H1 (cell line): ENCODE measurements at regions not wholly inside any gene's neighbourhood (a gene's known extent, or its start where the extent isn't known, plus 50 kb on each side); places are given as distances from the start of the nearest gene placed in this dataset.

Experiments
- CTCF ChIA-PET: fragments of 300-600 bp; sonication (Branson Sonifier 250); formaldehyde crosslinking; loops from one replicate; lab custom pipeline; 2021; ENCODE audit not compliant: partially characterized antibody; lab: Charles Lee
- POLR2A ChIA-PET: fragments of 300-600 bp; sonication (Branson Sonifier 250); formaldehyde crosslinking; loops from one replicate; lab custom pipeline; 2021; ENCODE audit warnings: inconsistent platforms; ENCODE audit not compliant: partially characterized antibody; lab: Charles Lee
- DNase-seq, 2 experiments: peaks; one replicate each; pipeline versions ENCODE4 v3.0.0 to v3.0.0-alpha.2; 2010 to 2022; ENCODE audit warnings: low spot score in 2 of 2, low read depth in 1 of 2, mixed read lengths in 1 of 2
- FAIRE-seq: peaks from 2 replicates; lab custom pipeline; 2011; peaks lifted over from hg19 to GRCh38; lab: Jason Lieb, UNC
- H2AFZ ChIP-seq: 2 replicates; pipeline ENCODE4 v1.8.1; 2012; ENCODE audit warnings: low read length, inconsistent platforms
- H2AK5ac ChIP-seq: 2 replicates; pipeline ENCODE4 v1.6.1; 2013; ENCODE audit warnings: low read depth, low read length
- H2BK120ac ChIP-seq: replicated peaks from 2 replicates; pipeline ENCODE3; 2013; ENCODE audit warnings: low read depth, low read length, inconsistent platforms
- H2BK12ac ChIP-seq: 2 replicates; pipeline ENCODE4 v1.6.1; 2013; ENCODE audit warnings: low read depth, low read length
- H2BK15ac ChIP-seq: 2 replicates; pipeline ENCODE4 v1.6.1; 2013; ENCODE audit warnings: low read length
- H2BK20ac ChIP-seq: 2 replicates; pipeline ENCODE4 v1.6.1; 2013; ENCODE audit warnings: low read length
- H2BK5ac ChIP-seq: 2 replicates; pipeline ENCODE4 v1.6.1; 2013; ENCODE audit warnings: low read depth, low read length
- H3K14ac ChIP-seq: 2 replicates; pipeline ENCODE4 v1.6.1; 2013; ENCODE audit warnings: inconsistent platforms; ENCODE audit not compliant: insufficient read length
- H3K18ac ChIP-seq: 2 replicates; pipeline ENCODE4 v1.6.1; 2013; ENCODE audit warnings: low read length; ENCODE audit errors: extremely low read depth
- H3K23ac ChIP-seq: 2 replicates; pipeline ENCODE4 v1.6.1; 2013; ENCODE audit warnings: inconsistent platforms; ENCODE audit not compliant: insufficient read length
- H3K23me2 ChIP-seq: 2 replicates; pipeline ENCODE4 v1.6.1; 2013; ENCODE audit warnings: low read depth, low read length
- H3K27ac ChIP-seq: 2 replicates; pipeline ENCODE4 v1.6.1; 2011; ENCODE audit warnings: low read depth, low read length, inconsistent platforms
- H3K27me3 ChIP-seq, 4 experiments: replicated peaks in 1 of 4; 1 replicate in 1 of 4; 2 replicates in 3 of 4; pipeline versions ENCODE4 v1.6.1 to v1.8.1; 2011 to 2013; ENCODE audit warnings: low read length in 3 of 4, mild to moderate bottlenecking in 3 of 4, inconsistent platforms in 2 of 4, mixed read lengths in 2 of 4, moderate library complexity in 1 of 4; ENCODE audit not compliant: control insufficient read depth in 3 of 4, insufficient read depth in 3 of 4; ENCODE audit errors: extremely low read depth in 1 of 4
- H3K36me3 ChIP-seq, 4 experiments: 2 replicates each; pipeline versions ENCODE4 v1.6.1 to v1.8.1; 2011 to 2013; ENCODE audit warnings: mild to moderate bottlenecking in 4 of 4, low read length in 3 of 4, moderate library complexity in 2 of 4, control low read depth in 1 of 4, inconsistent platforms in 1 of 4; ENCODE audit not compliant: insufficient read depth in 4 of 4, control insufficient read depth in 2 of 4
- H3K4ac ChIP-seq: replicated peaks from 2 replicates; pipeline ENCODE3; 2013; ENCODE audit warnings: low read length, low read depth, mixed read lengths, inconsistent platforms; ENCODE audit not compliant: insufficient read length
- H3K4me1 ChIP-seq, 4 experiments: replicated peaks in 1 of 4; 1 replicate in 1 of 4; 2 replicates in 3 of 4; pipeline versions ENCODE4 v1.6.1 to v1.8.1; 2011 to 2013; ENCODE audit warnings: low read length in 3 of 4, inconsistent platforms in 2 of 4, mixed read lengths in 1 of 4; ENCODE audit not compliant: insufficient read depth in 4 of 4, control insufficient read depth in 3 of 4
- H3K4me2 ChIP-seq, 2 experiments: 2 replicates each; pipeline versions ENCODE4 v1.6.1 to v1.8.1; 2011 to 2013; ENCODE audit warnings: low read depth in 2 of 2, low read length in 2 of 2, control low read depth in 1 of 2, inconsistent platforms in 1 of 2, mild to moderate bottlenecking in 1 of 2; ENCODE audit not compliant: insufficient read depth in 1 of 2
- H3K4me3 ChIP-seq, 4 experiments: fragments of 200-600, 300-600 bp in 1 of 4; sonication (generic), shearing (Covaris generic), sonication (Bioruptor Twin) in 1 of 4; 2 replicates each; pipeline versions ENCODE4 v1.5.1 to v1.8.1; 2011 to 2016; ENCODE audit warnings: low read length in 4 of 4, low read depth in 3 of 4, control low read depth in 2 of 4, inconsistent platforms in 2 of 4, mild to moderate bottlenecking in 2 of 4, mixed read lengths in 1 of 4, moderate library complexity in 1 of 4; ENCODE audit not compliant: insufficient read depth in 2 of 4; ENCODE audit errors: extremely low read depth in 1 of 4
- H3K56ac ChIP-seq: replicated peaks from 2 replicates; pipeline ENCODE3; 2013; ENCODE audit warnings: low read depth, mild to moderate bottlenecking, mixed read lengths, low read length, inconsistent platforms; ENCODE audit not compliant: insufficient read length
- H3K79me1 ChIP-seq: 2 replicates; pipeline ENCODE4 v1.6.1; 2013; ENCODE audit warnings: low read depth, low read length, control low read depth
- H3K79me2 ChIP-seq, 2 experiments: 2 replicates each; pipeline versions ENCODE4 v1.6.1 to v1.8.1; 2012 to 2013; ENCODE audit warnings: low read length in 2 of 2, mild to moderate bottlenecking in 2 of 2, inconsistent platforms in 1 of 2; ENCODE audit not compliant: insufficient read depth in 2 of 2, control insufficient read depth in 1 of 2
- H3K9ac ChIP-seq, 4 experiments: replicated peaks in 1 of 4; 1 replicate in 1 of 4; 2 replicates in 3 of 4; pipeline versions ENCODE4 v1.6.1 to v1.8.1; 2011 to 2013; ENCODE audit warnings: low read depth in 3 of 4, low read length in 3 of 4, control low read depth in 2 of 4, mild to moderate bottlenecking in 2 of 4, moderate library complexity in 2 of 4, inconsistent platforms in 1 of 4; ENCODE audit errors: extremely low read depth in 1 of 4
- H3K9me3 ChIP-seq, 2 experiments: 2 replicates each; pipeline versions ENCODE4 v1.6.1 to v1.8.1; 2012 to 2013; ENCODE audit warnings: mild to moderate bottlenecking in 2 of 2, moderate library complexity in 2 of 2, control low read depth in 1 of 2, inconsistent platforms in 1 of 2, low read depth in 1 of 2, low read length in 1 of 2, mixed read lengths in 1 of 2; ENCODE audit not compliant: insufficient read depth in 2 of 2
- H4K20me1 ChIP-seq, 2 experiments: replicated peaks in 1 of 2; 2 replicates each; pipeline versions ENCODE3 to v1.8.1; 2011 to 2013; ENCODE audit warnings: inconsistent platforms in 2 of 2, low read length in 2 of 2, mild to moderate bottlenecking in 1 of 2; ENCODE audit not compliant: insufficient read depth in 2 of 2, control insufficient read depth in 1 of 2
- H4K5ac ChIP-seq: 2 replicates; pipeline ENCODE4 v1.6.1; 2013; ENCODE audit warnings: low read length, low read depth, mixed read lengths, inconsistent platforms; ENCODE audit not compliant: insufficient read length
- H4K8ac ChIP-seq: 2 replicates; pipeline ENCODE4 v1.8.0; 2013; ENCODE audit warnings: mild to moderate bottlenecking, moderate library complexity, low read length, inconsistent platforms; ENCODE audit not compliant: insufficient read depth; ENCODE audit errors: extremely low read depth
- H4K91ac ChIP-seq: replicated peaks from 2 replicates; pipeline ENCODE3; 2013; ENCODE audit warnings: low read length, mixed read lengths, inconsistent platforms; ENCODE audit not compliant: insufficient read length
- CTBP2 ChIP-seq: IDR thresholded peaks from 2 replicates; pipeline ENCODE4 v1.7.0; 2011; ENCODE audit warnings: borderline replicate concordance, mild to moderate bottlenecking, moderate library complexity, mixed read lengths, low read length; ENCODE audit not compliant: insufficient read depth, insufficient read length
- E2F6 ChIP-seq: IDR thresholded peaks from 2 replicates; pipeline ENCODE4 v1.6.1; 2012; ENCODE audit warnings: inconsistent platforms
- HDAC2 ChIP-seq, 2 experiments: fragments of 300-600 bp in 1 of 2; sonication (generic) in 1 of 2; IDR thresholded peaks; 2 replicates each; pipeline ENCODE4 v1.6.1; 2011 to 2012; ENCODE audit warnings: low read depth in 2 of 2, low read length in 2 of 2, mild to moderate bottlenecking in 2 of 2, moderate library complexity in 2 of 2, borderline replicate concordance in 1 of 2, inconsistent platforms in 1 of 2
- KDM1A ChIP-seq: fragments of 200-600, 300-600 bp; sonication (generic); IDR thresholded peaks from 2 replicates; pipeline ENCODE4 v1.7.1; 2016; ENCODE audit warnings: mild to moderate bottlenecking, low read length, borderline replicate concordance
- MAFK ChIP-seq: IDR thresholded peaks from 2 replicates; pipeline ENCODE4 v1.6.1; 2012; ENCODE audit warnings: low read depth, mild to moderate bottlenecking, improper control_type of control experiment, low read length
- PHF8 ChIP-seq: fragments of 200-600 bp; sonication (generic); conservative IDR thresholded peaks from 2 replicates; pipeline ENCODE4 v1.7.1; 2012; ENCODE audit warnings: low read depth, mild to moderate bottlenecking, inconsistent platforms, low read length, moderate library complexity
- RBBP5 ChIP-seq: IDR thresholded peaks from 2 replicates; pipeline ENCODE4 v1.7.1; 2012; ENCODE audit warnings: low read depth, mild to moderate bottlenecking, inconsistent platforms, low read length, moderate library complexity, borderline replicate concordance
- RFX5 ChIP-seq: IDR thresholded peaks from 2 replicates; pipeline ENCODE4 v1.6.1; 2011; ENCODE audit warnings: low read depth, low read length, improper control_type of control experiment, borderline replicate concordance
- SIRT6 ChIP-seq: IDR thresholded peaks from one replicate; pipeline ENCODE4 v1.7.1; 2012; ENCODE audit warnings: low read length, inconsistent platforms
- SP1 ChIP-seq: IDR thresholded peaks from 2 replicates; pipeline ENCODE4 v1.6.1; 2011; ENCODE audit warnings: low read depth, low read length
- WGBS, 2 experiments: shearing (Covaris generic) in 1 of 2; methylation state at CpG; one replicate each; pipeline versions ENCODE4 v1.1.6 to v1.1.7; 2013 to 2015; ENCODE audit warnings: low lambda C conversion rate in 2 of 2, mixed read lengths in 2 of 2, inconsistent platforms in 1 of 2, low coverage in 1 of 2, missing lambda C conversion rate in 1 of 2; ENCODE audit not compliant: insufficient replicate concordance in 2 of 2, insufficient coverage in 1 of 2, insufficient read length in 1 of 2; ENCODE audit errors: extremely low coverage in 1 of 2, missing lambda C conversion rate in 1 of 2; 5-methylcytosine and 5-hydroxymethylcytosine counted together

GRCh38 chr22:42214633-42215415 lies 55.6 kb downstream of the TCF20 start:
- Histone ChIP-seq H2BK5ac (no peak overlapping the region; the same call in 1 of the 2 replicates), H3K4ac (no peak overlapping the region), H2BK20ac (no peak overlapping the region), H3K27me3 (no peaks in the 10 kb centered on the region), H3K9ac (no peak overlapping the region), H4K91ac (no peak overlapping the region), H4K8ac (peak overlapping the region; percentile 19; the same call in 1 of the 2 replicates), H2BK12ac (no peak overlapping the region), H2AK5ac (no peak overlapping the region), H2AFZ (no peak overlapping the region), H4K5ac (no peak overlapping the region), H3K23me2 (no peaks in the 10 kb centered on the region), H3K4me2 (no peak overlapping the region), H3K9me3 (no peaks in the 10 kb centered on the region), H3K27ac (no peak overlapping the region), H3K23ac (no peak overlapping the region), H4K20me1 (peaks cover 4 to 44% of the 10 kb centered on the region in 2 experiments), H2BK120ac (no peak overlapping the region), H3K14ac (no peak overlapping the region), H3K4me1 (peaks cover 10 to 22% (median 17%) of the 10 kb centered on the region in 4 experiments; a peak in 6 of 7 replicates), H3K79me2 (peaks cover 3 to 44% of the 10 kb centered on the region in 2 experiments; a peak in 3 of 4 replicates), H3K56ac (no peak overlapping the region), H3K18ac (no peak overlapping the region), H3K4me3 (no peak overlapping the region), H3K36me3 (peaks cover 16 to 36% (median 32%) of the 10 kb centered on the region in 4 experiments), H2BK15ac (no peak overlapping the region), H3K79me1 (peaks cover 12% of the 10 kb centered on the region; the same call in 1 of the 2 replicates)
- TF ChIP-seq SIRT6: no peak
- TF ChIP-seq KDM1A: no peak
- no peak for TF ChIP-seq SP1
- no peak for TF ChIP-seq CTBP2
- no peak for TF ChIP-seq RBBP5
- no peak for TF ChIP-seq MAFK
- no peak for TF ChIP-seq PHF8
- TF ChIP-seq HDAC2 (IDR thresholded peaks at IDR 0.05; ENCODE audit: borderline replicate concordance in 1 of 2, low read depth in 2 of 2, low read length in 2 of 2): no peak
- TF ChIP-seq RFX5: no peak
- TF ChIP-seq E2F6: no peak
- POLR2A ChIA-PET: no interaction called here
- FAIRE-seq (no peak), DNase-seq (no peak)
- CTCF ChIA-PET: interaction anchor here (0.6 to 1.7 kb wide), 7 partner anchors 23 to 272 kb away, joined by 3 to 4 read pairs (median 3); no protein-coding TSS in a partner anchor
- WGBS, 2 experiments: 94% methylated on average over 15 of the region's 15 CpGs; no CpG with 5 or more reads in 1 of the 2 experiments
